ENCODE measurements at regions not wholly inside any gene's neighbourhood (a gene's known extent, or its start where the extent isn't known, plus 50 kb on each side); places are given as distances from the start of the nearest gene placed in this dataset.
"Not testable (repeated sequence)": the region's sequence is repeated elsewhere in the genome, so short reads cannot be mapped to it uniquely, and the experiment has no call there.

DNA sequence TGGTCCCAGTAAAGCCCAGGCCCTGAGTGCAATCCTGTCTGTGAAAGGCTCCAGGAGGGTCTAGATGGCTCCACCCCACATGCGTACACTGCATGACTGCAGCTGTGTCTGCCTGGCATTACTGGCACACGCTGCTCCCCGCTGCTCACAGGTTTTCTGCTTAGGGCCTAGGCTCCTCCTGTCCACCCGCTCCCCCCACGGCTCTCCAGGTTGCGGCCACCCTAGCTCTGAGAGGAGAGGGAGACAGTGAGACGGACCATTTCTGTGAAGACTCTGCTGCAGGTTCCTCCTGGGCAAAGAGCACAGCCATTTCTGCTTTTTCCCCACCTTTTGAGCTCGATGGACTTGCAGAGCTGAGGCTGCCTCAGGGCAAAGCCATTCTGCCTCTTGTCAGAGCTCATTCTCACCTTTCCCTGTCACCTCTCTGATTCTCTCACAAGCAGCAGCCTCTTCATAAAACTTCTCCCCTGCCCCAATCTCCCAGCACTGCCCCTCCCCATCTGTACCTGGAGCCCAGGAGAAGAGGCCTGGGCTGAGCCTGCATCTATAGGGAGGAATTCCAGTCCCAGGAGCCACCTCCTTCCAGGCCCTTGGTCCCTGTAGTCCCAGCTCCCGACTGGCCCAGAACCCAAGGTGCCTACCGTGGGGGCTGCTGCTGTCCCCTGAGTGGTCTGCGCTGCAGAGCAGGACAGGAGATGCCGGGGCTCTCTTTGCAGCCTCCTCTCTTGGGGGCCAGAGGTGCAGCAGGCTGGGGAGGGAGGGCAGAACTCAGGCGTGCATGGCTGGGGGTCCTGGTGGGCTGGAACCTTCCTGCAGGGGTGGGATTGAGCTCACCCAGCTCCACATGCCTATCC, 433.7 kb upstream of the B3GAT1 start:
- no peak for DNase-seq (ENCODE audit: low read depth in 2 of 2)

DNA sequence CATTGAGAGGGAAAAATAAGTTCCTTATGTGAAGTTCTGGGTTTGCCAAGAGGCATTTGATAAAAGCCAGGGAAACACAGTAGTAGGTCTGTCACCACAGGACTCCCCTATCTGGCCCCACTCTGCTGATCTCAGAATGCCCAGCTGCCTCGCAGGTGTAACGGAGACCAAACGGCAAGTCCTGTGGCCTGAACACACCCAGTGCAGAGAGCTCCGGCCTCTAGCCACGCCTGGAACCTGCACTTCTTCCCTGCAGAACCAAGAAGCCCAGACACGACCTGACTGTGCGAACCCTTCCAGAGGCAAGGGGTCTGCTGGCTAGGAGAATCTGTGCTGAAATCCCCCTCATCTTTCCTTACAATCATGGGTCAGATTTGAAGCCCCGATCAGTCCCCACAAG, 432.8 kb upstream of the B3GAT1 start:
- DNase-seq (ENCODE audit: low read depth in 2 of 2) = no peak

DNA sequence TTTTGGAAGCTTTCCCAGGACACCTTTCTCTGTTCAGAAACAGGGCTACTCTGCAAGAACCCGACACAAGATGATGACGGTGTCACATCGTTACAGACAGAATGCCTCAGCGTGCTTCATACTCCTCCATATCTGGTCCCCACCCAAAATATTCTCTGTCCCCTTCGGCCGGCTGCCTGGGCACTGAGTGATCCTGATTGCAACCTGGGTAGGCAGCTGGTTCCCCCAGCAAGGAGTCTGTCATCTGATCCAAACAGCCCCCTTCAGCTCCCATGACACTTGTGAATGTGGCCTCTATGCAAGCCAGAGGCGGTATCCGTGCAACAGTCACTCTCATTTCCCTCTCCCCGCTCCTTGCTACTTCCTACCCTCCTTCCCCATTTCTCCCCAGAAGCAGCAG, 431.7 kb upstream of the B3GAT1 start:
- no peak for DNase-seq (ENCODE audit: low read depth in 2 of 2)

DNA sequence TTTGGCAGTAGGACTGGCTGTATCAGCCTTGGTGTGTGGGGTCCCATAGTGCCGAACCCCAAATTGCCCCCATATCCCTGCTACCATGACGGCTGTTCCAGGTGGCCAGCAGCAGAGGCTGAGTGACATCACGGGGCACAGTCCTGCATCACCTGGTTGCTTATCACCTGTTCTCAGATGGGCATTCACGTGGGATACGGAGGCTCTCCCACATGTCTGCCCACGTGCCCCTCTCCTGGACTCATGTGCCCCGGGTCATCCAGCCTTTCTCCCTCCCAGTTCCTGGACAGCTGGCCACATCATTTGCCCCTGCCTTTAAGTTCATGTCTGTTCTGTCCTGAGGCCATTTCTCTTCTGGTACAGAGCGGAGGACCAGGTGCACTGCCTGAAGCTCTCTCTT, 431.0 kb upstream of the B3GAT1 start:
- no peak for DNase-seq (ENCODE audit: low read depth in 2 of 2)

DNA sequence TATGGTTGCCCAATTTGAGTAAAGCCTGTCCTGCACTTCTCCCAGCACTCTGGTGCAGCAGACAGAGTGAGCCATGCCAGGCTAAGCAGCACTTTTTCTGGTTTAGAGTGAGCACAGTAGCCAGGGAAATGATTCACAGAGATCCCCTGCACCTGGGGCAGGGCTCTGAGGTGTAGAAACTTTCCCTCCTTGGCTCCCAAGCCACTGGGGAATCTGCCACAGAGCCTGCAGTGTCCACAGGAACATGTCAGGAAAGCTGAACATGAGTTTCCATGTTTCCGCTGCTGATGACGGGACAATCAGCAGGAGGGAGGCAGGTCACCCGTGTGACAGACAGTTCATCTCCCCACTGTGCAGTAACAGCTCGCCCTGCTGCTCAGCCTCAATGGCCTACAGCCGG, 429.9 kb upstream of the B3GAT1 start:
- no peak for DNase-seq (ENCODE audit: low read depth in 2 of 2)

DNA sequence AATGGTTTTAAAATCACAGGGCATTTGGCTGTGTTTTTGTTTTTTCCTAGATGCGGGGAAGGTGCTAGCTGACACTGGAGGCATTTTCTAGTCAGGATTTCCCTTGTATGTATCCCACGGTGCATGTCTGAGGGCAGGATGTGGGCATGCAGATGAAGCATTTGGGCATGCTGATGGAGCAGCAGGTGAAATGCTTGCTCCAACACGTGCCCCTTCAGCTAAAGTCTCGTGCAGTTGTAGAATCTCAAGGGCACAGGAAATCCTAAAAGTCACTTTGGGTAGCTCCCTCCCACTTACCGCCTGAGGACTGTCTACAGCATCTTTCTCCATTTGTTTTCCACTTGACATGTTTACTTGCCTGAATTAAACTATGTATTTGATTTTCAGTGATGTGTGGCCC, 429.4 kb upstream of the B3GAT1 start:
- no peak for DNase-seq (ENCODE audit: low read depth in 2 of 2)

DNA sequence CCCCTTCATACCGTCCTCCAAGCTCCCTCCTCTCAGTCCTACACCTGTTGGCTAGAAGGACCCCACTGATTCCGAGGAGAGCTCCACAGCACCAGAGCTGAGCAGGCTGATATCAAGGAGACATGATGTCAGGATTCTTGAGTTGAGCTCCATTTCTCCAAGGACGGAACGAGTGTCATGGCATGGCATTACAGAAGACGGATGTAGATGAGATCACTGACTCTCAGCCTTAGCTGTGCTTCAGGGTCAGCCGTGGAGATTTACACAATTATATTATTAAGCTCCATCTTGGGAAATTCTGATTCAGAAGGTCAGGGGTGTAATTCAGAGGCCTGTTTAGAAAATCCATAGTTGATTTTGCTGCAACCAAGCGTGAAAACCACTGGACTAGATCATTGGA, 428.9 kb upstream of the B3GAT1 start:
- DNase-seq (ENCODE audit: low read depth in 2 of 2) = no peak

DNA sequence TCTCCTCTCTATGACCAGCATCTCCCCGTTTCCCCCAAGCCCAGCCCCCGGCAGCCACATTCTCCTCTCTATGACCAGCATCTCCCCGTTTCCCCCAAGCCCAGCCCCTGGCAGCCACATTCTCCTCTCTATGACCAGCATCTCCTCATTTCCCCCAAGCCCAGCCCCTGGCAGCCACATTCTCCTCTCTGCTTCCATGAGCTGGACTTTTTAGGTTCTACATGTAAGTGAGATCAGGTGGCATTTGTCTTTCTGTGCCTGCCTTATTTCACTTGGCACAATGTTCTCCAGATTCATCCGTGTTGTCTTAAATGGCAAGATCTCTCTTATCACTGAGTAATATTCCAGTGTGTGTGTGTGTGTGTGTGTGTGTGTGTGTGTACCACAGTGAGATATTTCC, 428.1 kb upstream of the B3GAT1 start:
- DNase-seq (ENCODE audit: low read depth in 2 of 2) = not testable (repeated sequence)

DNA sequence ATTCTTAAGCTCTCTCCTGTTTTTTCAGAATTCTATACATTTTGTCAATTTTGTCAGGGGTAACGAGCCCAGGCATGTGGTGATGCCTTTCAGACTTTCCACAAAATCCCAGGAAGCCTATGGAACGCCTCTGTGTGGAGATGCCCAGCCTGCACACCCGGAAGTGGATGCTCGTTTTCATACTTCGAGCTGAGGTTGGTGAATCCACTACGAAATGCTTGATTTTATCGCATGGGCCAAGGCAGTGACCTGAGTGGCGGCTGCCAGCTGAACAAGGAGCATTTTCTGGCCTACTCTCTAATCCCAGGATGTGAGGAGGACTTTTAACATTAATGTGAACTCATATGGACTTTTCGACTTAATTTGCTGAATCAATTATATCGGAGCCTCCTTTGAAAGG, 426.7 kb upstream of the B3GAT1 start:
- DNase-seq (ENCODE audit: low read depth in 2 of 2) = no peak

DNA sequence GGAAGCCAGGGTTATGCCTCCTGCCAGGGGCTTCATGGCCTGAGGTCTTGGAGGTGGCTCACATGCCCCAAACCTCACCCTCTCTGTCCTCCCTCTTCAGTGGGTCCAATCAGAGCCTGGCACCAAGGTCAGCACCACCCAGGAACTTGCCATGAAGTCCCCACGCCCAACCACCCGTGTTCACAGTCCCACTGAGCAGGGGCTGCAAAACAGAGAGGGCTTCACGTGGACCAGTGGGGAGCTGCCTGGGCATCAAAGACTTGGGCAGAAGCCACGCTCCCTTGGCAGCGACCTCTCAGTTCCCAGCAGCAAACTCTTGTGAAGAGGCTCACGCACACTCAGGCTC, 425.8 kb upstream of the B3GAT1 start:
- DNase-seq (ENCODE audit: low read depth in 2 of 2) = no peak

DNA sequence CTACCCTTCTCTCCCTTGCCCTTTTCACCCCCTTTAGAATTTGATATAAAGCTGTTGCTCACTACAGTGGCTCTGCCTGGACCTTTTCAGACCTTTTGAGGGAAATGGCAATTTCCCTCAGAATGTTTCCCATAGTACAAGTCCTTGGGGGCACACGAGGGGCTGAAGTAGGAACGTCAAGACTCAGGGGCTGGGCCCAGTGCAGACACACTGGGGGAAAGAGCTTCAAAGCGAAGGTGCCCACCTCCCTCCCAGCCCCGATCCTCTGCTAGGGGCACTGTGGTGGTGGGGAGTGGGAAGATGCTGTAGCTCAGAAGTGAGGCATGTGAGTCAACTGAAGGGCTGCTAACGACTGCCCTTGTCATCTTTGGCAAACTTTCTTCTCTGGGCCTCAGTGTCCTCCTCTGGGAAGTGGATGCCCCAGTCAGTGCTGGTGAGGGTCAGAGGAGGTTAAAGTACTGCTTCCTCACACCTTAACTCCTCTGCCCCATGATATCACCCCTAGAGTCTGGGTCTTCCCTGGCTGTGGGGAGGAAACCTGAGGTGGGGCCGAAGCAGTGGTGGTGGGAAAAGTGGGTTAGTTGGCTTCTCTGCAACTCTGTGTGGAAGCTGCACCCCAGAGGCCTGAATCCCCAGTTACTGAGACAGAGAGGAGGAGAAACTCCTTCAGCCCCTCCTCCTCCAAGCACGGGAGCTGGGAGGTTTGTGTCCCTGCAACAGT, 425.3 kb upstream of the B3GAT1 start:
- no peak for DNase-seq (ENCODE audit: low read depth in 2 of 2)

DNA sequence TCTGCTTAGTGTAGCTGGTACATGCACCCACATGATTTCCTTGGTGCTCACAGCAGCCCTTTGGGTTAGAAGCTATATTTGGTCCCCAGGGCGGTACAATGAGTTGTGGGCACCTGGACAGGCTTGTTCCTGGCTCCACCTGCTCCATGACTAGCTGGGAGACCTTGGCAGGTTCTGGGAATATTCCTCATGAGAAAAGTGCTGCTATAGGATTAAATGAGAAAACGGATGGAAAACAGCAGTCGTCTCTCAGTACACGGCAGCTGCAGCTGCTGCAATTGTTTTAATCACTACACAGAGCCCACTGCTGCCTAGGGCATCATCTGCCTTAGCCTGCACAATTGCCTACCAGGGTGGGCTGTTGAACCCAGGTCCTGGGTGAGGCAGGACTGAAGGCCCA, 424.5 kb upstream of the B3GAT1 start:
- no peak for DNase-seq (ENCODE audit: low read depth in 2 of 2)

DNA sequence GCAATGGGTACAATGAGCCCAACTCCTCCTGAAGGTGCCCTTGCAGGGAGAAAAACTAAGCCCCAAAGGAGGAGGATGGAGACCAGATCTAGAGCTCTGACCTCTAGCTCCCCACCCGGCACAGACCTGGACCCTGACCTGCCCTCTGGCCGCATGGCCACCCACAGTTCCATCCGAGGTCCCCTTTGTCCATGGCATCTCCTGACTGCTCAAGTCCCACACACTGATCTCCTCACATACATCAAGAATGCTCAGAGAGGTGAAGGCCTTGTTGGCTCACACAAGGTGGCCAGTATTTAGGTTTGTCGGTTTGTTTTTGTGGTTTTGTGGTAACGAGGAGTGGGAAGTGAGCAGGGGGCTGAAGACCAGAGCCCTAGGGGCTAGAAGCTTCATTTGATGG, 423.5 kb upstream of the B3GAT1 start:
- DNase-seq (ENCODE audit: low read depth in 2 of 2) = no peak

DNA sequence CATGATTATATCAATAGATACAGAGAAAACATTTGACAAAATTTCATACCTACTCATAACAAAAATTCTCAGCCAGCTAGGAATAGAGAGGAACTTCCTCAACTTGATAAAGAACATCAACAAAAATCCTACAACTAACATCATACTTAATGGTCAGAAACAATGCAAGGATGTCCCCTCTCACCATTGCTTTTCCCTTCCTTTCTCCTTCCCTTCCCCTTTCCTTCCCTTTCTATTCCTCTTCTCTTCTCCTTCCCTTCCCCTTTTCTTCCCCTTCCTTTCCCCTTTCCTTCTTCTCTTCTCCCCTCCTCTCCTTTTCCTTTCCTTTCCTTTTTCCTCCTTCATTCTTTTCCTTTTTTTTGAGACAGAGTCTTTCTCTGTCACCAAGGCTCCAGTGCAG, 418.3 kb upstream of the B3GAT1 start:
- DNase-seq (ENCODE audit: low read depth in 2 of 2) = no peak

DNA sequence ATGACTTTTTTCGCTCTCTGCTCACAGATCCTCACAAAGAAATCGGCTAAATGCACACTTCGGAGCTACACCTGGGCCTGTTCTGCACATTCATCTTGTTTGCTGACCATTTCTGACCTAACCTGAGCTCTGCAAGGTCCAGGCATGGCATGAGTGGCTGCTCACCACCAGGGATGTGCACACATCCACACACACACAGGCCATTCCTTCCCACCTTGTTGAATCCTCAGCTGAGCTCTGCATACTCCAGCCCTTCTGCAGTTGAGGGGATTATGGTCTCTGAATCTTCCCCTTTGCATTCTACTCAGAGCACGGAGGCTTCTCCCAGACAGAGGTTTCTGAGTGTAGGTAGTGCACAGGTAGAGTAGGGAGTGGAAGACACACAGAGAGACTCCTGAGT, 411.9 kb upstream of the B3GAT1 start:
- DNase-seq (ENCODE audit: low read depth in 2 of 2) = no peak

DNA sequence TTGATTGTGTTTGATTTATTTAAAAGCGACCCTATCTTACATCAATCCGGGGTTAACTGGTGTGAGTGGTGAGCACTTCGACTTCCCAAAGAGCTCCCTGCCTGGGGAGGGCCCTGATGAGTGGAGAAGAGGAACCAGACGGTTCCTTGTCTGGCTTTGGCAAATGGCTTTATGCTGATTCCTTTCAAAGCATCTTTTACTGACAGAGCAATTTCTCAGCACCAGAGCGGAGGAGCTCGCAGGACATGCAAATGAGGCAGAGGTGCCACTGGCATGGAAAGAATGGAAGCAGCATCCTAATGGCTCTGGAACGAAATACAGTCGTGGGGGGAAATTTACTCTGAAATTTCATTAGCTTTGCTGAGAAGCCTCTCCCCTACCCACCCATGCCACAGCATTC, 410.9 kb upstream of the B3GAT1 start:
- no peak for DNase-seq (ENCODE audit: low read depth in 2 of 2)

DNA sequence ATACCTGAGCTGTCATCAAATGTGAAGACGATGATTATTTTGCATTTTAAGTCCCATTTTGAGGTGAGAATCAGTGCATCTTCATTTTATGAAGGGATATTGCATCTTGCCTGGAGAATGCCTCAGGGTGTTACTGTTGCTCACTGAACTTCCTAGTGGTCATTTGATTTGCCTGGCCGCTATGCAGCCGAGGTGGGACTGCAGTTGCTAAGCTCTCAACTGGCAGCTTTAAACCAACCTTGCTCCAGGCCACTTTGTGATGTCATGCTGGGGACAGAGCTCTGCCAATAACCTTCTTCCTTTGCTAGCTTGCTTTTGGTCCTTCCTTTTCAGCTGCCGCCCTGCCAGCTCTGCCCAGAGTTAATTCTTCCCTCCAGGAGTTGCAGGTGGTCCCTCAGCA, 409.4 kb upstream of the B3GAT1 start:
- DNase-seq (ENCODE audit: low read depth in 2 of 2) = no peak

DNA sequence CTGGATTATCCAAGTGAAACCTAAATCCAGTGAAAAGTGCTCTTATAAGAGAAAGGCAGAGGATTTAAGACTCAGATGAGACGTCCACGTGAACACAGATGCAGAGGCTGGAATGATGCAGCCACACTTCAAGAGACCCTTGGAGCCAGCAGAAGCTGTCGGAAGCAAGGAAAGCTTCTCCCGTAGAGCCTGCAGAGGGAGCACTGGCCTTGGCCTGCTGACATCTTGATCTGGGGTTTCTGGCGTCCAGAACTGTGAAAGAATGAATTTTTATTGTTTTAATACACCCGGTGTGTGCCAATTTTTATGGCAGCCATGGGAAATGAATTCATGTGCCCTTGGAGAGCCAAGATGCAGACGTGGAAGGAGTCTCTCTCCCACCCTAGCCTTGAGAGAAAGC, 407.0 kb upstream of the B3GAT1 start:
- DNase-seq (ENCODE audit: low read depth in 2 of 2) = no peak

DNA sequence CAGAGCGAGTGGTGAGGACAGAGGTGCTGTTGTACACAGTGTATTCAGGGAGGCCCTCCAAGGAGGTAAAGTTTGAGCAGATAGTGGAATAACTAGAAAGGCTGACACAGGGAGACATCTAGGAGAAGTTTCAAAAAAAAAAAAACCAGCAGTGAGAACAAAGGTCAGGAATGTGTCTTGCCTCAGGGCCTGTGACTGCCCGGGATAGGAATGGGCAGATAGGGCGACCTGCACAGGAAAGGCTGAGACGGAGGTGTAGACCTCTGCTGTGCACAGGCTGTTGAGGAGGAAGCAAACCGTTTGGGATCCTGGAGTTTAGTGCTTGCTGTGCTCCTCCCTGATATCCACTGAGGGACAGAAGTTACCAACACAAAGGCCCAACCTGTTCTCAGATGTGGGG, 406.5 kb upstream of the B3GAT1 start:
- DNase-seq (ENCODE audit: low read depth in 2 of 2) = no peak

DNA sequence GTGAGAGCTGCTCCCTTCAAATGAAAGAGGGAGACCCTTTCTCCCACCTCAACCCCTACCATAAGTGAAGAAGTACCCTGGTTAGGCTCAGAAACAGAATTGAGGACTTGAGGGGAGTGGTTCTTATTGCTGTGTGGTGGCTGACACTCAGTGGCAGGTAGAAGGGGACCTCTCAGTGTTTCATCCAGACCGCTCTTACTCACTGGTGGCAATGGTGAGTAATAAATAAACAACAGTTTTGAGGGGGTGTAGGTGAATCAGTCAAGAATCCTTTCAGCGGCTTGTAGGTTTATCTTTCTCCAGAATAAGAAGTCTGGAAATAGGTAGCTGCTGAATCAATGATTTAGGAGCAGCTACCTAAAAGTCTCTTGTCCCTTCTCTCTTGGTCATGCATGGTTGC, 403.4 kb upstream of the B3GAT1 start:
- DNase-seq (ENCODE audit: low read depth in 2 of 2) = no peak

DNA sequence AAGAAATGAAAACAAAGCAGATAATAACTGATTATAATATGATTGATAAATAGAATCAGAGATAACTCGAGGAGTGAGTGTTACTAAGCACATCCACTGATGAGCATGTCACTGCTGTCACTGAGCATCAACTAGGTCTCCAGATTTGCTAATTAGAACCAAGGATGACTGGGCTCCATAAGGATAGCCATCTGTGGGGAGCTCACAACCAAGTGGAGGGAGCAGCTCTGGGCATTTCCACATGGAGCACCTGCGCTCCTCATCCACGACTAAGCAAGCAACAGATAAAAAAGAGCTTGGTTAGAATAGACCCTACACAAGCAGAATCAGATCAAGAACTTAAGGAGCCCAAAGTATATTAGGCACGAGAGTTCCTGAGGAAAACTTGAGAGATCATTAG, 396.0 kb upstream of the B3GAT1 start:
- DNase-seq (ENCODE audit: low read depth in 2 of 2) = no peak

DNA sequence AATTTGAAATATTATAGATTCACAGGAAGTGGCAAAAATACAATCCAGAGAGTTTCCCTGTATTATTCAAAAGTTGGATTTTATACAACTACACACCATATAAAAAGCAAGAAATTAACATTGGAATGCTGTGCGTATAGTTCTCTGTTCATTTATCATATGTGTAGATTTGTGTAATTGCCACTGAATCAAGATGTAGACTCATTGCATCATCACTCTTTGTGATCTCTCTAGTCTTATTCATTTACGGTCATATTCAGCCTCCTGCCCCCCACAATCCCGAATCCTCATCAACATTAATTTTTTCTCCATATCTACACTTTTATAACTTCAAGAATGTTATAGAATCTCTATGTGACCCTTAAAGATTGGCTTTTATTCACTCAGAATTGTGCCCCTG, 390.6 kb upstream of the B3GAT1 start:
- no peak for DNase-seq (ENCODE audit: low read depth in 2 of 2)

DNA sequence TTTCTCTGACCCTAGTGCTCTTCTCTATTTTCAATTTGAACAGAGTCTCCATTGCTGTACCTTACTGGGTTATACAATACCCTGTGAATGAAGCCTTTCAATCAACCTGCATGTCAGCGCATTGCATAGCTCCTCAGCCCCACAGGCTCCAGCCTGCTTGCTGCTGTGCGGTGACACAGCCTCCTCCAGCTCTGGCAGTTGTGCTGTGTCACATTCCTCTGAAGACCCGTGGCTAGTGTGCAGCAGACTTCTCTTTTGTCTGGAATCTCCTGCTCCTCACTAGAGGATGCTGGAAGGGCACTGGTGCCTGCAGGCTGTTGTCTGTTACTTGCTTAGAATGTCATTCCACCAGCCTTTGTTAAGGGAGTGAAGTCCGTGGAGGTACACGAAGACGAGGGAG, 390.1 kb upstream of the B3GAT1 start:
- no peak for DNase-seq (ENCODE audit: low read depth in 2 of 2)

DNA sequence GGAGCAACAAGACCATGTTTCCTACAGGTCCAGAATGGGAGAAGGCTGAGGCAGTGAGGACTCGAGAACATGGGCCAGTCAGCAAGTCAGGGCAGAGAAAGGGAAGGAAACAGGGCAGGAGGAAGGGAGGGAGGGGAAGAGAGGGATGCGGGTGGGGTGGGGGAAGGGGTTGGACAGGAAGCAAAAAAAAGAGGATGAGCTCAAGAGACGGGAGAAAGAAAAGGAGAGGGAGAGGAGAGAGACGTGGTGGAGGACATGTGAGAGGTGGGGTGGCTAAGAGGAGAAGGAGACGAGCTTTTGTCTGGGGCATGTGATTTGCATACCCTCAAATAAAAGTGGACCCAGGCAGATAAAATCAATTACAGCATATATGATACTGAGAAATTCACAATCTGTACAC, 389.5 kb upstream of the B3GAT1 start:
- no peak for DNase-seq (ENCODE audit: low read depth in 2 of 2)
